IMR-90 (cell line): ENCODE measurements at regions not wholly inside any gene's neighbourhood (a gene's known extent, or its start where the extent isn't known, plus 50 kb on each side); places are given as distances from the start of the nearest gene placed in this dataset.

Experiments used
- CHD1 ChIP-seq: IDR thresholded peaks from 2 replicates; pipeline ENCODE4 v1.6.1; 2012; ENCODE audit warnings: low read depth, low read length, improper control_type of control experiment
- MAZ ChIP-seq: IDR thresholded peaks from 2 replicates; pipeline ENCODE4 v1.6.1; 2012; ENCODE audit warnings: low read depth, mild to moderate bottlenecking, low read length, improper control_type of control experiment, moderate library complexity, borderline replicate concordance
- POLR2A ChIP-seq: IDR thresholded peaks from 2 replicates; pipeline ENCODE4 v1.6.1; 2012; ENCODE audit warnings: mild to moderate bottlenecking, low read depth, low read length
- TF ChIP-seq, protein P1 (sequence below): conservative IDR thresholded peaks from 2 replicates; pipeline ENCODE4 v1.5.1; 2012; ENCODE audit warnings: mild to moderate bottlenecking, low read depth, low read length, improper control_type of control experiment
- TF ChIP-seq, protein P2 (sequence below): fragments of 150-350 bp; IDR thresholded peaks from 2 replicates; pipeline ENCODE4 v1.6.1; 2017; ENCODE audit warnings: mild to moderate bottlenecking, antibody characterized with exemption, low read length, low read depth

- TF ChIP-seq MAZ (no peak), POLR2A (no peak), CHD1 (no peak)
- TF ChIP-seq, protein P1, sequence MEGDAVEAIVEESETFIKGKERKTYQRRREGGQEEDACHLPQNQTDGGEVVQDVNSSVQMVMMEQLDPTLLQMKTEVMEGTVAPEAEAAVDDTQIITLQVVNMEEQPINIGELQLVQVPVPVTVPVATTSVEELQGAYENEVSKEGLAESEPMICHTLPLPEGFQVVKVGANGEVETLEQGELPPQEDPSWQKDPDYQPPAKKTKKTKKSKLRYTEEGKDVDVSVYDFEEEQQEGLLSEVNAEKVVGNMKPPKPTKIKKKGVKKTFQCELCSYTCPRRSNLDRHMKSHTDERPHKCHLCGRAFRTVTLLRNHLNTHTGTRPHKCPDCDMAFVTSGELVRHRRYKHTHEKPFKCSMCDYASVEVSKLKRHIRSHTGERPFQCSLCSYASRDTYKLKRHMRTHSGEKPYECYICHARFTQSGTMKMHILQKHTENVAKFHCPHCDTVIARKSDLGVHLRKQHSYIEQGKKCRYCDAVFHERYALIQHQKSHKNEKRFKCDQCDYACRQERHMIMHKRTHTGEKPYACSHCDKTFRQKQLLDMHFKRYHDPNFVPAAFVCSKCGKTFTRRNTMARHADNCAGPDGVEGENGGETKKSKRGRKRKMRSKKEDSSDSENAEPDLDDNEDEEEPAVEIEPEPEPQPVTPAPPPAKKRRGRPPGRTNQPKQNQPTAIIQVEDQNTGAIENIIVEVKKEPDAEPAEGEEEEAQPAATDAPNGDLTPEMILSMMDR: no peak
- TF ChIP-seq, protein P2, sequence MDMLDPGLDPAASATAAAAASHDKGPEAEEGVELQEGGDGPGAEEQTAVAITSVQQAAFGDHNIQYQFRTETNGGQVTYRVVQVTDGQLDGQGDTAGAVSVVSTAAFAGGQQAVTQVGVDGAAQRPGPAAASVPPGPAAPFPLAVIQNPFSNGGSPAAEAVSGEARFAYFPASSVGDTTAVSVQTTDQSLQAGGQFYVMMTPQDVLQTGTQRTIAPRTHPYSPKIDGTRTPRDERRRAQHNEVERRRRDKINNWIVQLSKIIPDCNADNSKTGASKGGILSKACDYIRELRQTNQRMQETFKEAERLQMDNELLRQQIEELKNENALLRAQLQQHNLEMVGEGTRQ: no peak
These were observed 65.2 kb upstream of the MARK1 start for GRCh38 chr1:220462752-220463151.
